HG02642 (cell line): ENCODE measurements at regions not wholly inside any gene's neighbourhood (a gene's known extent, or its start where the extent isn't known, plus 50 kb on each side); places are given as distances from the start of the nearest gene placed in this dataset.
"Not testable (repeated sequence)": the region's sequence is repeated elsewhere in the genome, so short reads cannot be mapped to it uniquely, and the experiment has no call there.

ENCODE experiments used
- ATAC-seq: cut with Tn5 transposase; IDR thresholded peaks from one replicate; pipeline ENCODE4 v1.9.1; 2021; ENCODE audit warnings: mild to moderate bottlenecking; ENCODE audit not compliant: unreplicated experiment, poor library complexity

DNA sequence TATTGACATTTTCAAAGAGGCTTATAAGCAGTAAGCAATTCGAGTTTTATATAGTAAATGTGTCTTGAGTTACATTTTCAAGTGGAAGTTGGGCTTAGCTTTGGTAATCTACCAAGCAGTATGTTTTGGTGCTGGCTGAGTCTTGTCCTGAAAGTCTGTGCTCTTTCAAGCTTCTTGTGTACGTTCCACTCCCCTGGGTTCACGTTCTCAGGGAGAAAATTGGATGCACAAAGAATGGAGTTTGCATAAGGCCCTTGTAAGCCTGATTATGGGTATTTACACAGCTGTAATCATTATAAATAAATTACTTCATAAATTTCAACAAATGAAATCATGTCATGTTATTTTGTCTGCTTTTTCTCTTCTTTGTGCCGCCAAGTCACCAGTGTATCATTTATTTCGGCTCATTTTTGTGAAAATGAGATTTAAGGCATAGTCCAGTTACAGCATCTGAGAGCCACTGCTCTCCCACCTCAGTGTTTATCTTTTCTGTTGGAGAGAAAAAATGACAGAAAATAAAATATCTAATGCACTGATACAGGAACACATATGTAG is 262.5 kb downstream of the BTBD3 start:
- no peak for ATAC-seq

GRCh38 chr20:12198281-12198680 is 280.6 kb downstream of the BTBD3 start:
- ATAC-seq: no peak

- no peak for ATAC-seq
Measured at GRCh38 chr20:12199703-12200102, 282.0 kb downstream of the BTBD3 start.

- no peak for ATAC-seq
Measured at GRCh38 chr20:12201289-12201991, 283.7 kb downstream of the BTBD3 start.

DNA sequence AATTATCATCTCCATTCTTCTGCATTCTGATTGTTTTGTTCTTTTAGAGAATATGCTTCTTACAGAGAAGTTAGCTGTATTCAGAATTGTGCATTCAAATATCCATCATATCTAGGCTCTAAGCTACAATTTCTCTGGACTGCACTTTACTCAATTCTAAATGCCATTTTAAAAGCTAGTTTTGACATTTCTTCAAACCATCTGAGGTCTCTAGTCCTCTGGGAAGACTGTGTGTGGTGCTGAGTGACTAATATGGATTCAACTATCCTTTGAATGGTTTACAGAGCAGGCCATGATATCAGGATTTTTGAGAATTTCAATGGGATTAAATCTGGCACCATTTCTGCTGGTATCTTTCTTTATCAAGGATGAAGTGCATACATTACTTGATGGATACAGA is 285.7 kb downstream of the BTBD3 start:
- no peak for ATAC-seq

DNA sequence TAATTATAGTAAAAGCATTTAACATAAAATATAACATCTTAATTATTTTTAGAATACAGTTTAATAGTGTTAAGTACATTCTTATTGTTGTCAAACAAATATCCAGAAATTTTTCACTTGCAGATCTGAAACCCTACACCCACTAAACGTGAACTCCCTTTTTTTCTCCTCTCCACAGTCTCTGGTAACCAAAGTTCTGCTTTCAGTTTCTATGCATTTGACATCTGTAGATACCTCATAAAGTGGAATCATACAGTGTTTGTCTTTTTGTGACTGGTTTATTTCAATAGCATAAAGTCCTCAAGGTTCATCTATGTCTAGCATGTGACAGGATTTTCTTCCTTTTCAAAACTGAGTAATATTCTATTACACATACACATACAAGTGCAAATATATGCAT is 286.3 kb downstream of the BTBD3 start:
- ATAC-seq: no peak

- ATAC-seq: no peak
Measured at GRCh38 chr20:12207875-12208274, 290.2 kb downstream of the BTBD3 start.

- ATAC-seq: no peak
Measured at GRCh38 chr20:12210591-12210990, 292.9 kb downstream of the BTBD3 start.

- ATAC-seq: no peak
Measured at GRCh38 chr20:12211361-12211760, 293.7 kb downstream of the BTBD3 start.

DNA sequence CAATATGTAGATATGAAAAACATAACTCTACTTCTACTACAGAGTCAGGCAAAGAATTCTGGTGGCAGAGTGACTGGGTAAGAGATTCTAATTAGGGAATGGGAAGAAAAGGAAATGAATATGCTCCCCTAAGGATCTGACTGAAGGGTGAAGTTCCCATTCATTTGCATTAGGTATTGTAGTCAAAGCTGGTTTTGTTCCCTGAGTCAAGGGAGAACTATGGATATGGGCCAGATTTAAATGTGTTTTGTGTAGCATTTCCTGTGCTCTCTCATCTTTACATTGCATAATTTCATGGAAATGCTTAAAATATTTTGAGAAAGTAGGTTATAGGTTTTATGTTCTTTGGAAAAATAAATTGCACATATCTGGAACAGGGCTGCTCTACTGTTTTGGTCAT is 299.7 kb downstream of the BTBD3 start:
- ATAC-seq: no peak

DNA sequence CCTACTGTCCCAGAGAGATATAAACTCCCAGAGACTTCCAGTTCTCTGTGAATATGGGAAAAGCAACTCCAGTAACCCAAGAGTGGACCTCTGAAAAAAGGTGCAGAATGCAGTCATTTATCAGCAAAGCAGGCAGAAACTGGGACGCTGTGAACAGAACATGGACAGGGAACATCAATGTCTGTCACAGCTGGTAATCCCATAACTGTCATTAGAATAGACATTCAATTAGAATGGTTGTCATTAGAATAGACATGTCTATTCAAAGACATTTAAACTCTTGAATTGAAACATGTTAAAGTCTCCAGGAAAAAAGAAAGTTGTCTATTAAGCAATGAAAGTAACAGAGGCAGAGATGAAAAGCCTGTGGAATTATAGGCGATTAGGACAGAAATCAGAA is 302.1 kb downstream of the BTBD3 start:
- ATAC-seq: no peak

DNA sequence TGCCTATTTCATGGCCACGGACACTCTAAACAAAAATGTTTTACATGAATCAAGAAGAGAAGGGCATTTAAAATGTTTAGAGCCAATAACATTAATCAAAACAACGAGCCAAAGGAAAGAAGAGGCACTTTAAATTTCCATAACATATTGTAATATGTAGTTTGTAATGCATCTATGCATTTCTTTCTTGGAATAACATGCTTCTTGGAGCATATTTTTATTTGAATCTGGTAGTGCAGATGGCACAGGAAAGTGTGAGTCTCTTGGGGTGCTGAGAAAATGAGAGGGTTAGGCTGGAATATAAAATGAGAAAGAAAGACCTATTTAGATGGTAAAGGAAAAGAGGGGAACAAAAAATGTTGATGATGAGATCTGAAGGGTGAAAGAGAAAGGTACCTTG is 305.4 kb downstream of the BTBD3 start:
- no peak for ATAC-seq

DNA sequence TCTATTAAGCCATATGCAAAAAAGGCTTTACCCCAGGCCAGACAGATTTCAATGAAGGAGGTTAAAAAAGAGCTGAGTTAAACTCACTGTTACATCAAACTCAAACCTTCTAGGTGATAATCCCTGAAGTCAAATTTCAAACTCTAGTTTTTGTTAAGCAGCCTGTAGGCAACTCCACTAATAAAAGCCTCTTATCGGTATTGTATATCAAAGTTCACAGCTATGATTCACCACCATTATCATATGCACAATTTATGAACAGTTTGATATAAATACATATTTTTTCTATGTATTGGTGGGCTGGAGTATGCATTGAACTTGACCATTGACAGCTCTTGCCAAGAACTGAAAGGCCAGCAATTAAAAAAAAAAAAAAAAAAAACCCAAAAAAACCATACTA is 308.2 kb downstream of the BTBD3 start:
- no peak for ATAC-seq

DNA sequence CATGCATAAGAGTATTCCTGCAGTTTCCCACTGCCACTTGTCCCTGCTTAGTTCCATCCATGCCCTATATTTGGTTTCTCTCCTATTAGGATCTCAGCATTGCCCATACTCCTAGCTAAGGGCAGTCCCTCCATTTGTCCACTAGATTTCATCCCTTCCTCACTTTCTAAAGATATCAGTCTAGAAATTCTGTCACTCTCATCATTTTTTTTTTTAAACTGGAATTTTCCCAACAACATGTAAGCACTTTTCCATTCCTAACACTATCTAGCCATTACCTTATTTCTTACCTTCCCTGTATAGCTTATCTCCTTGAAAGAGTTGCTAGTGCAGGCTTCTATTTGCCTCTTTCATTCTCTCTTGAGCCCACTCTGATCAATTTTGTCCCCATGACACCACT is 312.2 kb downstream of the BTBD3 start:
- no peak for ATAC-seq

DNA sequence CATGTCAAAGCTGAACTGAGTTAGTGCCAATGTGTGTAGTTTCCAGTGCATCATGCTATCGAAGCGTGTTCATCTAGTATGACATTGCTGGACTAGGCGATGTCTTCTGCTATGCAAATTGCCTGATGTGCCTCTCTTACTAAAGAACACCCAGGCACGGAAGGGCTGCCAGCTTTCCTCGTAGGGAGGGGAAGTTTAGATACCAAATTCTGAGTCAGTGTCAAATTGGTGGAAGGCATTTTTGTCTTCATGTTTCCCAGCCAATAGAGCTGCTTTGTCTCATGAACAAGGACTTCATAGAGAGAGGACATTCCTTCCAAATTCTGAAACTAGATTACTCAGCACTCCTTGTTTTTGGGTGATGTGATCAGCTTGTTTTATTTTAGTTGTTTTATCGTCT is 320.1 kb downstream of the BTBD3 start:
- no peak for ATAC-seq

DNA sequence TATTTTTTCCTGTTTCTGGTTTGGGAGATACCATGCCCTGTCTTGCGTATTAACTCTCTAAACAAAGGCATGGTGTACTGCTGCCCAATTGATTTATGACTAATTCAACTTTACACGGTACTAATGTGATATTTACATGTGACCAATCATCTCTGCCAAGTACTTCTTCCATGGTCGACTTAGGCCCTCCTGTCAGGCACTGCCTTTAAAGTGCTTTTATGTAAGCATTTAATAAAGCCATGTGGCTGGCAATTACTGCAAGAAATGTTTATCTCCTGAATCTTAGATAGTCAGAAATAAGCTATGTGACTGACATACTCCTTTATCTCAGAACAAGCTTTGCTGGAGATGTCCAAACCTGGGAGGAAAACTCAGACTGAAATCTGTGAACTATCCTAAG is 323.4 kb downstream of the BTBD3 start:
- no peak for ATAC-seq

DNA sequence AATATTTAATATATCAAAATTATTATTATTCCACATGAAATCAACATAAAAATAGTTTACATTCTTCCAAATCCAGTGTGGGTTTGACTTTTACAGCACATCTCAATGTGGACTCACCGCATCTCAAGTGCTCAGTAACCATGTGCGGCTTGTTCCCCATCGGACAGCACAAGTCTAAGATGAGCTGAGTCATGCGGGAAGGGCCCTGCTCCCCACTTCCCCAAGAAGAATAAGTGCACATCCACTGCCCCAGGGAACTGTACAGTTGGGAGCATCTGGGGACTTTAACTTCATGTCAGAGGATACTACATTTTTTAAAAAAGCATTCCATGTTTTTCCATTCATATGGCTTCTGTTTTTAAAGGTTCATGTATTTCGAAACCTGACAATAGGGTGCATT is 325.6 kb downstream of the BTBD3 start:
- ATAC-seq: no peak

GRCh38 chr20:12248481-12248880 is 330.8 kb downstream of the BTBD3 start:
- no peak for ATAC-seq

DNA sequence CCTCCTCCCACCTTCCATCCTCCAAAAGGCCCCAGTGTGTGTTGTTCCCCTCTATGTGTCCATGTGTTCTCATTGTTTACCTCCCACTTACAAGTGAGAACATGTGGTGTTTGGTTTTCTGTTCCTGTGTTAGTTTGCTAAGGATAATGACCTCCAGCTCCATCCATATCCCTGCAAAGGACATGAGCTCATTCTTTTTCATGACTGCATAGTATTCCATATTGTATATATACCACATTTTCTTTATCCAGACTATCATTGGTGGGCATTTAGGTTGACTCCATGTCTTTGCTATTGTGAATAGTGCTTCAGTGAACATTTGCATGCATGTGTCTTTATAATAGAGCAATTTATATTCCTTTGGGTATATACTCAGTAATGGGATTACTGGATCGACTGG is 333.0 kb downstream of the BTBD3 start:
- ATAC-seq: not testable (repeated sequence)

DNA sequence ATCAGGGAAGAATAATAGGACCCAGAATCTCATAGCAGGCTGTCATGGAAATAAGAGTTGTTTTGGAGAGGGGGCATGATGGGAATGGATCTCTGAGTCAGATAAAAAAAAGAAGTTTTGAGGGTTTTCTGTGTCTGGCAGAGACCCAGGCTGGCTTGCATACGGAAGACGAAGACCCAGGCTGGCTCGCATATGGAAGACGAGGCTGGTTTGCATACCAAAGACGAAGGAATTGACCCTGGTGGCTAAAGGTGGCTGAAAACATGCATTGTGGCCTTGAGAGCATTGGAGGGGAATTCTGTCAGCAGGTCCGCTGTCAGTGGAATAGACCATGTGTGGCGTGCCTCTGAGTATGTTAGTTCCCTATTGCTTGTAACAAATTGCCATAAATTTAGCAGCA is 335.1 kb downstream of the BTBD3 start:
- no peak for ATAC-seq

GRCh38 chr20:12255461-12255970 is 337.8 kb downstream of the BTBD3 start:
- ATAC-seq: no peak

- ATAC-seq: no peak
Measured at GRCh38 chr20:12256806-12257205, 339.1 kb downstream of the BTBD3 start.
